Astrocyte of the cerebellum (primary cell): ENCODE measurements at regions not wholly inside any gene's neighbourhood (a gene's known extent, or its start where the extent isn't known, plus 50 kb on each side); places are given as distances from the start of the nearest gene placed in this dataset.
"Not testable (repeated sequence)": the region's sequence is repeated elsewhere in the genome, so short reads cannot be mapped to it uniquely, and the experiment has no call there.

Experiments
- DNase-seq: peaks from one replicate; pipeline ENCODE4 v3.0.0-alpha.2; 2011; ENCODE audit warnings: low read depth
- H3K4me3 ChIP-seq: 2 replicates; pipeline ENCODE4 v1.5.1; 2011; ENCODE audit warnings: mild to moderate bottlenecking, low read depth, low read length, moderate library complexity
- in situ Hi-C: cut with HindIII; loops from 2 replicates; pipeline ENCODE4 v1.10.0; 2017; ENCODE audit warnings: low sequenced_read_pairs
- TF ChIP-seq, protein P1 (sequence below): IDR thresholded peaks from 2 replicates; pipeline ENCODE4 v1.5.1; 2012; ENCODE audit warnings: low read length, low read depth, moderate library complexity, mild to moderate bottlenecking; ENCODE audit errors: missing control alignments

DNA sequence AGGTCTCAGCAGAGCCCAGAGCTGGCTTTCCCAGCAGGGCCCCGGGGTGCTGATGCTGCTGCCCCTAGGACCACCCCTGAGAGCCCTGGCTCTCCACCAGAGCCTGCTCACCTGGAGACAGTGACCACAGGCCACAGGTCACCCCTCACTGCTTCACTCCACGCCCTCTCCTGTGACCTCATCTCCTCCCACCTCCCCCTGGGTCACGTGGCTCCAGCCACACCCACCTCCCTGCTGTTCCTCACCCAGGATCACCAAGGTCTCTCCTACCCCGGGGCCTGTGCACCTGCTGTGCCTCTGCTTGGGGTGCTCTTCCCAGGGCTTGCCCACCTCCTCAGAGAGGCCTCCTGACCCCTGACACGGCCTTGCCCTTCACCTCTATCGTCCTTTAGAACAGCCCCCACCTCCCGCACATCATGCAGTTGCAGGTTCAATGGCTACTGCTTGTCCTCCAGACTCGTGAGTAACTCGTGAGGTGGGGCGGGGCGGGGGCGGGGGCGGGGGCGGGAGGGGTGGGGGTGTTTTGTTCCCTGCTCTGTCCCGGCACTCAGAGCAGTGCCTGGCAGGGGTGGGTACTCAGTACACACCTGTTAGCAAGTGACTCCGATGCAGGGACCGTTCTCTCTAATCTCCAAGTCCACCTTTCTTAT, 468.0 kb downstream of the PREX1 start:
- in situ Hi-C loops, result no loop called here
- DNase-seq, result no peak
- TF ChIP-seq, protein P1, sequence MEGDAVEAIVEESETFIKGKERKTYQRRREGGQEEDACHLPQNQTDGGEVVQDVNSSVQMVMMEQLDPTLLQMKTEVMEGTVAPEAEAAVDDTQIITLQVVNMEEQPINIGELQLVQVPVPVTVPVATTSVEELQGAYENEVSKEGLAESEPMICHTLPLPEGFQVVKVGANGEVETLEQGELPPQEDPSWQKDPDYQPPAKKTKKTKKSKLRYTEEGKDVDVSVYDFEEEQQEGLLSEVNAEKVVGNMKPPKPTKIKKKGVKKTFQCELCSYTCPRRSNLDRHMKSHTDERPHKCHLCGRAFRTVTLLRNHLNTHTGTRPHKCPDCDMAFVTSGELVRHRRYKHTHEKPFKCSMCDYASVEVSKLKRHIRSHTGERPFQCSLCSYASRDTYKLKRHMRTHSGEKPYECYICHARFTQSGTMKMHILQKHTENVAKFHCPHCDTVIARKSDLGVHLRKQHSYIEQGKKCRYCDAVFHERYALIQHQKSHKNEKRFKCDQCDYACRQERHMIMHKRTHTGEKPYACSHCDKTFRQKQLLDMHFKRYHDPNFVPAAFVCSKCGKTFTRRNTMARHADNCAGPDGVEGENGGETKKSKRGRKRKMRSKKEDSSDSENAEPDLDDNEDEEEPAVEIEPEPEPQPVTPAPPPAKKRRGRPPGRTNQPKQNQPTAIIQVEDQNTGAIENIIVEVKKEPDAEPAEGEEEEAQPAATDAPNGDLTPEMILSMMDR, result no peak

DNA sequence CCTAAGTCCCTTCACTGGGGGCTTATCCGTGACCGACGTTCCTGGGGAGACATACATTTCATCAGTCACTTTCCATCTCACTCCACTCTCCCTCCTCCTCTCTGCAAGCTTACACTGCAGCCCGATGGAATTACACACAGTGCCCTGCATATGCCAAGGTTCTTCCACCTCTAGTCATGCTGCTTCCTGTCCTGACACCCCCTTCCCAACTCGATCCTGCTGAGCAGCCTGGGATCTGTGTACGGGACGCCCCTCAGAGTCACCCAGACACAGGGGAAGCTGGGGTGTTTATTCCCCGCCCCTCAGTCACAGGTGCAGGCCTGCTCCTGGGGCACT, 468.8 kb downstream of the PREX1 start:
- H3K4me3 ChIP-seq, DNase-seq, in situ Hi-C loops: not testable (repeated sequence)

More for the DNA sequence above, 468.0 kb downstream of the PREX1 start:
- H3K4me3 ChIP-seq, result no peak overlapping the region

DNA sequence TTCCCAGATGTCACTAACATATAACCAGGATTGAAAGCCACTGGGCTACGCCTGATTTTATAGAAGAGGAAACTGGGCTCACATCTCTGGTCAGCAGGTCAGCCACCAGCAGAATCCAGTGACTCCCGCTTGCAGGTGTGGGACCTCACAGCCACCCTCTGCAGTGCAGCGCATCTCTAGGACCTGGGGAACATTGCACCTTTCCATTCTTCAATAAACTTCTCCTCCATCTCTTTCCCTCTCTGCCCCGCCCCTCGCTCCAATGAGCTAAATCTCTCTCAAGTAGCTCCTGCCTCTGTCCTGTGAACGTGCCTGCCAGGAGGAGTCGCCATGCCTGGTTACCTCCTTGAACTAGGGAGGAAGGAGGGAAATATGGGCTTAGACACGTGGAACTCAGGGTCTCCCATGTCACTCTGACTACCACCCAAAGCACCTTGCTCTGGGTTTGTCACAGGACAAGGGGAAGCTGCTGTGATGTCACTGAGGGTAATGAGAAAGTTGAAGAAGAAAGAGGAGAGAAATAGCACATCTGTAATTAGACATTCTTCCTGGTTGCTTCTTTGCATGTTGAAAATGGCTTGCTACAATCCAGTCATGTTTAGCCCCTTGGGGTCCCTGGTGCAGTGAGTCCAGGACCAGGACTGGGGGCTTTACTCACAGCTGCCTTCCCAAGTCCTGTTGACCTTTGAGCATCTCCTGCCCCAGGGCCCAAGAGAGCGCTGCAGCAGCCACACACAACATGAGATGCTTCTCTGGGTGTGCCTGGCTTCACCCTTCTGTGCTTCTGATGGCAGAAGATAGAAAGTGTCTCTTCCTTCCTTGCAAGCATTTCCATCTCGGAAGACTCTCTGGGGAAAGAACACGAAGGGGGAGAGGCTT, 469.4 kb downstream of the PREX1 start:
- TF ChIP-seq, protein P1, result no peak
- in situ Hi-C loops, result no loop called here
- DNase-seq, result no peak
- no peak overlapping the region for H3K4me3 ChIP-seq

DNA sequence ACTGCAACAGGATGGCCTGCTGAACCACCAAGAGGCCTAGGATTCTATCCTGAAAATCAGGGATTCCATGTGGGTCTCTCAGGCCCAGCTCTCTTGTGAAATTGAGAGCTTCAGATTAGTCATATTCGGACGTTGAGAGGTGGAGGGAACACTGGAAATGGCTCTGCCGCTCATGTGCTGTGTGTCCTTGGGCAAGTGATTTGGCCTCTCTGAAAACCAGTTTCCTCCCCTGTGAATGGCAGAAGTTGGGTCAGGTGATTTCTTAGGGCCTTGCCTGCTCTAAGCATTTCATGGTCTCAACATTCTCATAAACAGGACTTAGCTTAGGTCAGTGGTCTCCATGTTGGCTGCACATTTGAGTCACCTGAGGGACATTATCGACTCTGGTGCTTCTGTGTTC, 470.1 kb downstream of the PREX1 start:
- no peak overlapping the region for H3K4me3 ChIP-seq
- TF ChIP-seq, protein P1, result no peak
- in situ Hi-C loops, result no loop called here
- DNase-seq, result no peak

DNA sequence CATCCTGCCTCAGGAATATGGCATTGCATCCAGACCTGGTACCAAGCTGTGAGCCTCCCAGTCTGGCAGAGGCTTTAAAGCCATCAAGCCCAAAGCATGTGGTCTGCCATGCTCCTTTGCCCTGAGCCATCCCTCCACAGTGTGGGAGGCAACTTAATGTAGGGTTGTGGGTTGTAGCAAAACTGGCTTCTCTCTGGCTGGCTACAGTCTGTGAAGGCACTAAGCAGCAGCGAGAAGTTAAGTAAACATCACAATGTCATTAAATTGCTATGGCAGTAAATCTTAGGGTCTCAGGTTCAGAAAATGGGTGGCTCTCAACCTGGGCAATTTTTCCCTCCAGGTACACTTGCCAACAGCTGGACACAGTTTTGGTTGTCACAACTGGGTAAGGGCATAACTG, 472.9 kb downstream of the PREX1 start:
- no peak overlapping the region for H3K4me3 ChIP-seq
- DNase-seq, result no peak
- in situ Hi-C loops, result no loop called here
- TF ChIP-seq, protein P1, result no peak

DNA sequence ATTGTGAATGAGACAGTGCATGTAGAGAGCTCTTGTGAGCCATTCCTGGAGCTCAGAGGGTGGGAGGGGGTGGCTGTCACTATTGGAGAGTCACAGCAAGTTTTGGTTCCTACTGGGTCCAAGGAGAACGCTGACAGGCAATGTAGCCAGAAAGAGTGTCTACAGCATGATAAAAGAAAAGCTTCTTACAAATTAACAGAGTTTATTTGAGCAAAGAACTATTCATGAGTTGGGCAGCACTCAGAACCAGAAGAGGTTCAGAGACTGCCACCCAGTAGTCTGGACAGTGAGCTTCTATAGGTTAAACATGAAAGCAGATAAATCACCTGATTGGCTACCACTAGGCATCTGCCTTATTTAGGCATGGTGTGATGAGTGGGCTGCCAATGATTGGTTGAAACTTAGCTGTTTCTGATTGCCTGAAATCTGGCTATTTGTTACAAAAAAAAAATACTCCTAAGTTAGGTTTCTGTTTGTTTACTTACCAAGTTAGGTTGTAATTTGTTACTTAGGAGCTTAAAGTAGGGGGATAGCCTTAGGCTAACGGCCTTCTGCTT, 473.4 kb downstream of the PREX1 start:
- DNase-seq, result no peak
- in situ Hi-C loops, result no loop called here
- H3K4me3 ChIP-seq, result no peak overlapping the region
- TF ChIP-seq, protein P1, result no peak

DNA sequence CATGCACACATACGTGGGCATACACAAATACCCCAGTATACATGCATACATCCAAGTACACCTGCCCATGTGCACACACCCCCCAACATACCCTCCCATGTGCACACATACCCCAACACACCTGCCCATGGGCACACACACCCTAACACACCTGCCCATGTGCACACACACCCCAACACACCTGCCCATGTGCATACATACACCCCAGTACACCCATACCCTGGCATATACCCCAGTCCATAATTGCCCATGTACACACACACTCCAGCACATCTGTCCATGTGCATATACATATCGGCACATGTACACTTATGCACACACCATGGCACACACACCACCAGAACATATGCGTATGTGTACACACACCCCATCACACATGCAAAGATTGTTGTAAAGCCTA, 475.2 kb downstream of the PREX1 start:
- H3K4me3 ChIP-seq, result no peak overlapping the region
- DNase-seq, result no peak
- in situ Hi-C loops, result no loop called here
- TF ChIP-seq, protein P1, result no peak
